ENCODE measurements at regions not wholly inside any gene's neighbourhood (a gene's known extent, or its start where the extent isn't known, plus 50 kb on each side); places are given as distances from the start of the nearest gene placed in this dataset.

DNA sequence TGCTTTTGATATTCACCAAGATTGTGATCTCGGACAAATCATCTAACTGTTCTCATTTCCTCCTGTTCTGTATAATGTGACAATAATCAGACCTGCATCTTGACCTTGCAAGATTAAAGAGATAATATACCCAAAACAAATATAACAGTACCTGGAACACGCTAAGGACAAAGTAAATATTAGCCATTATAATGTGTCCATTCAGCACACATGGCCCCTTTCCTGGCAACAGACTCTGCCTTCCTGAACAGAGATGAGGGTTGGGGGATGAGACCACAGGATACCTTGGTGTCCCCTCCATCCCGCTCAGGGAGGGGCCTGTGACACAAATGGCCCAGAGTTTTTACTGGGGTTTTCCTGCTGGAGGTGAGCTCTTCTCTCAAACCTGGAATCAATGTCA lies 143.4 kb upstream of the SERPINE2 start:
- H3K27ac ChIP-seq, result no peak overlapping the region
- no peak overlapping the region for H3K4me3 ChIP-seq
- H3K79me2 ChIP-seq, result no peaks in the 10 kb centered on the region
- no peaks in the 10 kb centered on the region for H3K27me3 ChIP-seq
- no peak for DNase-seq (ENCODE audit: low spot score)
- H4K20me1 ChIP-seq (ENCODE audit: insufficient read depth, poor library complexity, severe bottlenecking), result no peaks in the 10 kb centered on the region
- TF ChIP-seq, protein P1, sequence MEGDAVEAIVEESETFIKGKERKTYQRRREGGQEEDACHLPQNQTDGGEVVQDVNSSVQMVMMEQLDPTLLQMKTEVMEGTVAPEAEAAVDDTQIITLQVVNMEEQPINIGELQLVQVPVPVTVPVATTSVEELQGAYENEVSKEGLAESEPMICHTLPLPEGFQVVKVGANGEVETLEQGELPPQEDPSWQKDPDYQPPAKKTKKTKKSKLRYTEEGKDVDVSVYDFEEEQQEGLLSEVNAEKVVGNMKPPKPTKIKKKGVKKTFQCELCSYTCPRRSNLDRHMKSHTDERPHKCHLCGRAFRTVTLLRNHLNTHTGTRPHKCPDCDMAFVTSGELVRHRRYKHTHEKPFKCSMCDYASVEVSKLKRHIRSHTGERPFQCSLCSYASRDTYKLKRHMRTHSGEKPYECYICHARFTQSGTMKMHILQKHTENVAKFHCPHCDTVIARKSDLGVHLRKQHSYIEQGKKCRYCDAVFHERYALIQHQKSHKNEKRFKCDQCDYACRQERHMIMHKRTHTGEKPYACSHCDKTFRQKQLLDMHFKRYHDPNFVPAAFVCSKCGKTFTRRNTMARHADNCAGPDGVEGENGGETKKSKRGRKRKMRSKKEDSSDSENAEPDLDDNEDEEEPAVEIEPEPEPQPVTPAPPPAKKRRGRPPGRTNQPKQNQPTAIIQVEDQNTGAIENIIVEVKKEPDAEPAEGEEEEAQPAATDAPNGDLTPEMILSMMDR (IDR thresholded peaks at IDR 0.05; ENCODE audit: poor library complexity), result no peak
- TF ChIP-seq EZH2 (IDR thresholded peaks at IDR 0.05; ENCODE audit: borderline replicate concordance) (no peak), EZH2phosphoT487 (IDR thresholded peaks at IDR 0.05; ENCODE audit: low read depth, severe bottlenecking, unreplicated experiment) (no peak)
- H3K9me3 ChIP-seq (ENCODE audit: low read depth), result no peaks in the 10 kb centered on the region
- no peaks in the 10 kb centered on the region for H3K9me2 ChIP-seq (replicated peaks; ENCODE audit: insufficient read depth)
- no peaks in the 10 kb centered on the region for H3K4me1 ChIP-seq (ENCODE audit: insufficient read depth)
- WGBS (ENCODE audit: low lambda C conversion rate, missing lambda C conversion rate), result 82% methylated on average over 3 of the region's 3 CpGs
- no peak overlapping the region for H2AFZ ChIP-seq
- no peak overlapping the region for H3K4me2 ChIP-seq
- no peaks in the 10 kb centered on the region for H3K36me3 ChIP-seq (replicated peaks; ENCODE audit: insufficient read depth, low read depth)

DNA sequence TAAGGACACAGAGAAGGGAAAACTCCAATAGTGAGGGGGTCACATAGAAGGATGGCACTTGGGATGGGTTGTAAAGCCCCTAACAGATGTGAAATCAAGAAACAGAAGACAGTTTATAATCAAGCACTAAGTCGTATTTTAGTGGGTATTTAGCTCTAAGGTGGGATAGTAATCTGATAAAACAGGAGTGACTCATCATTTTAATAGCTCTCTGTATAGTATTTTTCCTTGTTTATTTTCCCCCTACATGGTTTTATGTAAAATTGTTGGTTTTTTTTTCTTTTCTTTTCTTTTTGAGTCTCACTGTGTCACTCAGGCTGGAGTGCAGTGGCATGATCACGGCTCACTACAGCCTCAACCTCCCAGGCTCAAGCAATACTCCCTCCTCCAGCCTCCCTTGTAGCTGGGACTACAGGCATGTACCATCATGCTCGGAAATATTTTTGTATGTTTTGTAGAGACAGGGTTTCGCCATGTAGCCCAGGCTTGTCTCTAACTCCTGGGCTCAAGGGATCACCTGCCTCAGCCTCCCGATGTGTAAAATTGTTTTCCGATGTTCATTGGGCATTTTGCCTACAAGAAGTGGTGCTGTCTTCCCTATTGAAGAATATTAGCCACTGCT lies 142.6 kb upstream of the SERPINE2 start:
- no peaks in the 10 kb centered on the region for H3K4me1 ChIP-seq (ENCODE audit: insufficient read depth)
- no peak overlapping the region for H2AFZ ChIP-seq
- H3K27ac ChIP-seq, result no peak overlapping the region
- WGBS (ENCODE audit: low lambda C conversion rate, missing lambda C conversion rate), result 87% methylated on average over 6 of the region's 6 CpGs
- DNase-seq (ENCODE audit: low spot score), result no peak
- H3K4me2 ChIP-seq, result no peak overlapping the region
- H3K27me3 ChIP-seq, result no peaks in the 10 kb centered on the region
- no peaks in the 10 kb centered on the region for H4K20me1 ChIP-seq (ENCODE audit: insufficient read depth, poor library complexity, severe bottlenecking)
- H3K9me2 ChIP-seq (replicated peaks; ENCODE audit: insufficient read depth), result no peaks in the 10 kb centered on the region
- no peaks in the 10 kb centered on the region for H3K79me2 ChIP-seq
- H3K36me3 ChIP-seq (replicated peaks; ENCODE audit: insufficient read depth, low read depth), result no peaks in the 10 kb centered on the region
- H3K9me3 ChIP-seq (ENCODE audit: low read depth), result no peaks in the 10 kb centered on the region
- TF ChIP-seq, protein P1 (IDR thresholded peaks at IDR 0.05; ENCODE audit: poor library complexity), result no peak
- TF ChIP-seq EZH2phosphoT487 (IDR thresholded peaks at IDR 0.05; ENCODE audit: low read depth, severe bottlenecking, unreplicated experiment) (no peak), EZH2 (IDR thresholded peaks at IDR 0.05; ENCODE audit: borderline replicate concordance) (no peak)
- no peak overlapping the region for H3K4me3 ChIP-seq

DNA sequence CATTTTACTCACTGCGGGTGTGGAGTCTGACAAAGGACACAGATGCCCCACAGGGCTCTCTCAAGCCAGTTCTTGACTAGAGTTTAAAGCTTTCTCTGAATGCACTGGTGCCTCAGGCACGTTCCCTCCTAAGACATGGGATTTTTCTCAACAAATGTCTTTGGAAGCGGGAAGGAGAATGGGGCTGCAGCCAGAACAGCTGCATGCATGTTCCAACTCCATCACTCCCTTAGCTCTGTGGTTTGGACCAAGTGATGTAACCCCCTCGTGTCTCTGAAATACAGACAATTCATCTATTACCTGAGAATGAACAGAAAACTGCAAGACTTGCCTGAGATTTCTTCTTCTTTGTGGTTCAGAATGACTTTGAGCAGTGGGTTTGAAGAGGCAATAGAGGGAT lies 141.7 kb upstream of the SERPINE2 start:
- H3K27me3 ChIP-seq, result no peaks in the 10 kb centered on the region
- no peak overlapping the region for H3K4me2 ChIP-seq
- H3K79me2 ChIP-seq, result no peaks in the 10 kb centered on the region
- no peak overlapping the region for H3K27ac ChIP-seq
- H3K4me1 ChIP-seq (ENCODE audit: insufficient read depth), result no peaks in the 10 kb centered on the region
- TF ChIP-seq, protein P1 (IDR thresholded peaks at IDR 0.05; ENCODE audit: poor library complexity), result no peak
- TF ChIP-seq EZH2 (IDR thresholded peaks at IDR 0.05; ENCODE audit: borderline replicate concordance) (no peak), EZH2phosphoT487 (IDR thresholded peaks at IDR 0.05; ENCODE audit: low read depth, severe bottlenecking, unreplicated experiment) (no peak)
- H2AFZ ChIP-seq, result no peak overlapping the region
- 89% methylated on average over 4 of the region's 4 CpGs for WGBS (ENCODE audit: low lambda C conversion rate, missing lambda C conversion rate)
- no peak for DNase-seq (ENCODE audit: low spot score)
- H3K36me3 ChIP-seq (replicated peaks; ENCODE audit: insufficient read depth, low read depth), result no peaks in the 10 kb centered on the region
- no peak overlapping the region for H3K4me3 ChIP-seq
- no peaks in the 10 kb centered on the region for H3K9me2 ChIP-seq (replicated peaks; ENCODE audit: insufficient read depth)
- no peaks in the 10 kb centered on the region for H4K20me1 ChIP-seq (ENCODE audit: insufficient read depth, poor library complexity, severe bottlenecking)
- H3K9me3 ChIP-seq (ENCODE audit: low read depth), result no peaks in the 10 kb centered on the region

Measured in hepatocyte (in vitro differentiated cells).